GM21529 (cell line): ENCODE measurements at regions not wholly inside any gene's neighbourhood (a gene's known extent, or its start where the extent isn't known, plus 50 kb on each side); places are given as distances from the start of the nearest gene placed in this dataset.
"Not testable (repeated sequence)": the region's sequence is repeated elsewhere in the genome, so short reads cannot be mapped to it uniquely, and the experiment has no call there.

Source experiments
- ATAC-seq: cut with Tn5 transposase; IDR thresholded peaks from one replicate; pipeline ENCODE4 v1.9.1; 2021; ENCODE audit not compliant: unreplicated experiment

DNA sequence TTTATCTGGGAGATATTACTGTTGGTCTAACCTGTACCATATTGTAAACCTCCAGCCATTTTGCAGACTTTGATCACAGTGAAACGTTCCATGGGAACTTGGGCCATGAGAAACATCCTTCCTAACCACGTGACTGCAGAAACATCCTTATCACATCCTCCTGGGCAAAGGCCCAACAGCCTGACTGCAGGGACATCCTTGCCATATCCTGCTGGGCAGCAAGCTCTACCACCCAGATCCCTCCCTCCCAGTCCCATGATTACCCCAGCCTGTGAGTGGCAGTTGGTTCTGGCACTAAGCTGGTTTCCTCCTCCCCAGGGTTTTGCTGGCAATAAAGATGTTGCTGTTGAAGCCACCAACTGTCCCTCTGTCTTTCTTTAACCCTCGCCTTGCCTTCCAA is 201.2 kb downstream of the POTEC start:
- ATAC-seq: not testable (repeated sequence)

DNA sequence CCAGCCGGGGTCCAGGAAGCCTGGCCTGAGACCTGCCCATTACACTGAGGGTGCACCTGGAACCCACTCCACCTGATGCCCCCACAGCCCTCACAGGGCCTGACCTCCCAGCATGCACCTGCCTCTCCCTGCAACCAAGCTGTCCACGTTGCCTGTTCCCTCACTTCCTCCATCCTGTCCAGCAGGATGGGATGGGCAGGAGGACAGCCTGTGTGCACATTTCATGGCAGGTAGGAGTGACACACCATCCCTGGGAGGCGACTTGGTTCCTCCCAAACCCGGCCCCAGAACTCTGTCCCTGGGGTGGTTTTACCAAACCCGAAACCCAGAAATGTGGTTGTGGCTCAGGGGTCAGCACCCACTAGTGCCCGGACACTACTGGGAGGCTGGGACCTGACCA is 203.8 kb upstream of the ZNF519 start:
- ATAC-seq: not testable (repeated sequence)

DNA sequence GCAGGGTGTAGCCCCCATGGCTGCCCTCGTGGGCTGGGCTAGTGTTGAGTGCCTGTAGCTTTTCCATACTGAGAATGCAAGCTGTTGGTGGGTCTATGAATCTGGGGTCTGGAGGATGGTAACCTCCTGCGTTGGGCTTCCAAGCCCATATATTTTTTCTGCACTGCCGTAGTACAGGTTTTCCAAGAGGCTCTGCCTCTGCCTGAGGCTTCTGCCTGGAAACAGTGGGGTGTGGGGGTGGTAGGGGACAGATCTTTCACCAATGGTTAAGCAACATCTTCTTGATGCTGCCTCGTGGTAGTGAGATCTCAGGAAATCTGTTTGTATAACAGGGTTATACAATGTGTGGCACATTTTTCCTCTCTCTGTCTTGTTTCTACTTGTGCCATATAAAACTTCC is 189.0 kb upstream of the ZNF519 start:
- not testable (repeated sequence) for ATAC-seq

DNA sequence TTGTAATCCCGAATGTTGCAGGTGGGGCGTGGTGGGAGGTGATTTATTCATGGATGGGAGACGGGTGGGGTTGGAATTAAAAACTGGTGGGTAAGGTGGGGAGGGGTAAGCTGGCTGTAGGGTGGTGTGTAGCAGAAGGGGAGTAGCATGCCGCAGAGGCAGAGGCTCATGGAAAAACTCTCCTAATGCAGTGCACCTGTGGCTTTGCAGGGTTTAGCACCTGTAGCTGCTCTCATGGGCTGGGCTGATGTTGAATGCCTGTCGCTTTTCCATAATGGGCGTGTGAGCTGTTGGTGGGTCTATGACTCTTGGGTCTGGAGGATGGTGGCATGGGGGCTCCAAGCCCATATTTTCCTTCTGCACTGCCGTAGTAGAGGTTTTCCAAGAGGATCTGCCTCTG is 169.0 kb upstream of the ZNF519 start:
- not testable (repeated sequence) for ATAC-seq

DNA sequence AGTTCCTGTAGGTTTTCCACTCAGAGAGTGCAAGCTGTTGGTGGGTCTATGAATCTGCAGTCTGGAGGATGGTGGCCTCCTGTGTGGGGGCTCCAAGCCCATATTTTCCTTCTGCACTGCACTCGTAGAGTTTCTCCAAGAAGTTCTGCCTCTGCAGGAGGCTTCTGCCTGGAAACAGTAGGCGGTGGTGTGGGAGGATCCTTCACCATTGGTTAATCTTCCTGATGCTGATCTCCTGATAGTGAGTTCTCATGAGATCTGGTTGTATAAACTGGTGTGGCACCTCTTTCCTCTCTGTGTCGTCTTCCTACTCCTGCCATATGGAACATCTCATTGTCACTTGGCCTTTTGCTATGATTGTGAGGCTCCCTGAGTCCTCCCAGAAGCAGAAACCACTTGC is 162.8 kb upstream of the ZNF519 start:
- not testable (repeated sequence) for ATAC-seq

DNA sequence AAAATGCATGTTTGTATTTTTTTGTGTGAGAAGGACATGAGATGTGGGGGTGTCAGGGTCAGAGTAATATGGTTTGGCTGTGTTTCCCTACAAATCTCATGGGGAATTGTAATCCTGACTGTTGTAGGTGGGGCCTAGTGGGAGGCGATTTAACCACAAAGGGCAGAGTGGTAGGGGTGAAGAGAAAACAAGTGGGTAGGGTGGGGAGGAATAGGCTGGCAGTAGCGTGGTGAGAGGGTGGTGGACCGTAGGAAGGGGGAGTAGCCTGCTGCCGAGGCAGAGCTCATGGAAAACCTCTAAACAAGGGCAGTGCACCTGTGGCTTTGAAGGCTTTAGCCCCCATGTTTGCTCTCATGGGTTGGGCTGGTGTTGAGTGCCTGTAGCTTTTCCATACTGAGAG is 152.8 kb upstream of the ZNF519 start:
- no peak for ATAC-seq

DNA sequence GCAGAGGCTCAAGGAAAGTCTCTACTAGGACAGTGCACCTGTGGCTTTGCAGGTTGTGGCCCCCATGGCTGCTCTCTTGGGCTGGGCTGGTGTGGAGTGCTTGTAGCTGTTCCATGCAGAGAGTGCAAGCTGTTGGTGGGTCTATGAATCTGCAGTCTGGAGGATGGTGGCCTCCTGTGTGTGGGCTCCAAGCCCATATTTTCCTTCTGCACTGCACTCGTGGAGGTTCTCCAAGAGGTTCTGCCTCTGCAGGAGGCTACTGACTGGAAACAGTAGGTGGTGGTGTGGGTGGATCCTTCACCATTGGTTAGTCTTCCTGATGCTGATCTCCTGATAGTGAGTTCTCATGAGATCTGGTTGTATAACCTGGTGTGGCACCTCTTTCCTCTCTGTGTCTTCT is 143.2 kb upstream of the ZNF519 start:
- ATAC-seq: not testable (repeated sequence)

DNA sequence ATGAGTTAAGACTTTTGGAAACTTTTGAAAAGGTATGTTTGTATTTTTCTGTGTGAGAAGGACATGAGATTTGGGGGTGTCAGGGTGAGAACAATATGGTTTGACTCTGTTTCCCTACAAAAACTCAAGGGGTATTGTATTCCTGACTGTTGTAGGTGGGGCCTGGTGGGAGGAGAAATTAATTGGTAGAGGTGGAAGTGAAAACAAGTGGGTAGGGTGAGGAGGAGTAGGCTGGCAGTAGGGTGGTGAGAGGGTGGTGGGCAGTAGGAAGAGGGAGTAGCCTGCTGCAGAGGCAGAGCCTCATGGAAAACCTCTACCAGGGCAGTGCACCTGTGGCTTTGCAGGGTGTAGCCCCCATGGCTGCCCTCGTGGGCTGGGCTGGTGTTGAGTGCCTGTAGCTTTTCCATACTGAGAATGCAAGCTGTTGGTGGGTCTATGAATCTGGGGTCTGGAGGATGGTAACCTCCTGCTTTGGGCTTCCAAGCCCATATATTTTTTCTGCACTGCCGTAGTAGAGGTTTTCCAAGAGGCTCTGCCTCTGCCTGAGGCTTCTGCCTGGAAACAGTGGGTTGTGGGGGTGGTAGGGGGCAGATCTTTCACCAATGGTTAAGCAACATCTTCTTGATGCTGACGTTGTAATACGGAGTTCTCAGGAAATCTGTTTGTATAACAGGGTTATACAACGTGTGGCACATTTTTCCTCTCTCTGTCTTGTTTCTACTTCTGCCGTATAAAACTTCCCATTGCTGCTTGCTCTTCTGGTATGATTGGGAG is 133.6 kb upstream of the ZNF519 start:
- ATAC-seq: not testable (repeated sequence)

DNA sequence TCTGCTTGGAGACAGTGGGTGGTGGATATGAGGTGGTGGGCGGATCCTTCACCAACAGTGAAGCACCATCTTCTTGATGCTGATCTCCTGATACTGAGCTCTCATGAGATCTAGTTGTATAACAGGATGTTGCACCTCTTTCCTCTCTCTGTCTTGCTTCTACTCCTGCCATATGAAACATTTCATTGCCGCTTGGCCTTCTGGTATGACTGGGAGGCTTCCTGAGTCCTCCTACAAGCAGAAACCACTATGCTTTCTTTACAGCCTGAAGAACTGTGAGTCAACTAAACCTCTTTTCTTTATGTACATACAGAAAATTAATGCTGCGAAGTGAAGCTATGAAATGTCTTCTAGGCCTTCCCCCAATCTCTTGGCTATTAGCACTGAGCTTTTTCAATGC is 130.6 kb upstream of the ZNF519 start:
- ATAC-seq: not testable (repeated sequence)

DNA sequence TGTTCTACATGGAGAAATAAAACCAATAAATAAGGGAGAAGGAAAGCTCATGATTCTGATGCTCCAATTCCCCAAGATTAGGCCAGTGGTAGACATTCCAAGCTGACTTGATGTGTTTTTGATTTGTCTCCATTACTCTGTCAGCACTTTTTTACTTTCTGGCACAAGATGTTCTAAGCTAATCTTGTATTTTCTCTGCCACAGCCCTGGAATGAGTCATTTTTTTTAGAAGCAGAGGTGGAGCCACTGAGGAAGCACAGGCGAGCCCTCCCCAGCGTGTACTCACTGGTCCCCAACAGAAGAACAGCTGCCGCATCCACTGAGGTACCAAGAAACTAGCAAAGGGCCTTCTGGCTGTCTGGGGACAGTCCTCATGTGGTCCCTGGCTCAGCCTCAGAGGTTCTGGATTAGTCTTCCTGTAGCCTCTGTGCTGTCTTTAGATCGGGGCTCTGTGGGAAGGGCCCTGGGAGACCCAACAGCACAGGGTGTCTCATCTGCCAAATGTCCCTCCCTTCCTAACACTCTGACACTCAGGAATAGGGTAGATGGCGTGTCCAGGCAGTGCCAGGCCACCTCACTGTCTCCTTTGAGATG is 117.9 kb upstream of the ZNF519 start:
- not testable (repeated sequence) for ATAC-seq

DNA sequence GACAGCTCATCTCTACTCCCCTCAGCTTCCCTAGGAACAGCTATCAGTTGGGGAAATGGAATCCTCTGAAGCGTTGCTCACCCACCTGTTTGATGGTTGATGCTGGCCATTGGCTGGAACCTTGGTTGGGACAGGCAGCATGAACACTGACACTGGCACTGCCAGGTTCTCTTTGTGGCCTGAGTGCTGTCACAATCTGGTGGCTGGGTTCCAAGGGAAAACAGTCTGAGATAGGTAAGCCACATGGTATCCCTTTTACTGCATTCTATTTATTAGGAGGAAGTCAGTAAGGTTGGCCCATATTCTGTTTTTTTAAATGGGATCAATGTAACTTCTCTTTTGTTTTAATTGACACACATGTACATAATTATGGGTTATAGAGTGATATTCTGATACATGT is 107.0 kb upstream of the ZNF519 start:
- not testable (repeated sequence) for ATAC-seq

DNA sequence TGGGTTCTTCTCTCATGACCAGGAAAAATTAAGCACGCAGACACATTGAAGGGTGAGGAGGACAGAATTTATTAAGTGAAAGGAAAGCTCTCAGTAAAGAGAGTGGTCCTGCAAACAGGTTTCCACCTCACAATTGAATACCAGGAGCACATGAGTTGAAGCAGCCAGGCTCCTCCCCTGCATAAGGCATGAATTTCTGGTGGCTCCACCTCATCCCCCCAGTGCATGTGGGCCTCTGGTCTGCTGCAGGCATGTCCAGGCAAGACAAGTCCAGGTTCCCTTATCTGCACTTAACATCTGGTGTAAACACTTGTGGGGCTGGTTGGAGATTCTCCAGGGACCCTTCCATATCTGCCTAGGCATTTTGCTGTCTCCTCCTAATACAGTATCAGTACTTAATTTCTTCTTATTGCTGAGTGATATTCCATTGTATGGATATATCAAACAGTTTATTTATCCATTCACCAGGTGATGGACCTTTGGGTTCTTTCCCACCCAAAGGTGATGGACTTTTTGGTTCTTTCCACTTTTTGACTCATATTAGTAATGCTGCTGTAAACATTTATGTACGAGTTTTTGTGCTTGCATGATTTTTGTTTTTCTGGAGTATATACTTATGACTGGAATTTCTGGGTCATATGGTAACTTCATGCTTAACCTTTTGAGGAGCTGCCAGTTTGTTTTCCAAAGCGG is 104.3 kb upstream of the ZNF519 start:
- ATAC-seq: not testable (repeated sequence)

DNA sequence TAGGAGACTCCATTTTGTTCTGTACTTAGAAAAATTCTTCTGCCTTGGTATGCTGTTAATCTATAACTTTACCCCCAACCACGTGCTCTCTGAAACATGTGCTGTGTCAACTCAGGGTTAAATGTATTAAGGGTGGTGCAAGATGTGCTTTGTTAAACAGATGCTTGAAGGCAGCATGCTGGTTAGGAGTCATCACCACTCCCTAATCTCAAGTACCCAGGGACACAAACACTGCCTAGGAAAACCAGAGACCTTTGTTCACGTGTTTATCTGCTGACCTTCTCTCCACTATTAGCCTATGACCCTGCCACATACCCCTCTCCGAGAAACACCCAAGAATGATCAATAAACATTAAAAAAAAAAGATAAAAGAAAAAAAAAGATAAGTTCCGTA is 93.0 kb upstream of the ZNF519 start:
- ATAC-seq: not testable (repeated sequence)

DNA sequence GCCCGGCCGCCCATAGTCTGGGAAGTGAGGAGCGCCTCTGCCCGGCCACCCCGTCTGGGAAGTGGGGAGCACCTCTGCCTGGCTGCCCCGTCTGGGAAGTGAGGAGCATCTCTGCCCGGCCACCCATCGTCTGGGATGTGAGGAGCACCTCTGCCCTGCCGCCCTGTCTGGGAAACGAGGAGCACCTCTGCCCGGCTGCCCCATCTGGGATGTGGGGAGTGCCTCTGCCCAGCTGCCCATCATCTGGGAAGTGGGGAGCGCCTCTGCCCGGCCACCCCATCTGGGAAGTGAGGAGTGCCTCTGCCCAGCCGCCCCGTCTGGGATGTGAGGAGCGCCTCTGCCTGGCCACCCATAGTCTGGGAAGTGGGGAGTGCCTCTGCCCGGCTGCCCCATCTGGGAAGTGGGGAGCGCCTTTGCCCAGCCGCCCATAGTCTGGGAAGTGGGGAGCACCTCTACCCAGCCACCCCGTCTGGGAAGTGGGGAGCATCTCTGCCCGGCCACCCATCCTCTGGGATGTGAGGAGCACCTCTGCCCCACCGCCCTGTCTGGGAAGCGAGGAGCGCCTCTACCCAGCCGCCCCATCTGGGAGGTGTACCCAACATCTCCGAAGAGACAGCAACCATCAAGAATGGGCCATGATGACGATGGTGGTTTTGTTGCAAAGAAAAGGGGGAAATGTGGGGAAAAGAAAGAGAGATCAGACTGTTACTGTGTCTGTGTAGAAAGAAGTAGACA is 92.5 kb upstream of the ZNF519 start:
- ATAC-seq: not testable (repeated sequence)

DNA sequence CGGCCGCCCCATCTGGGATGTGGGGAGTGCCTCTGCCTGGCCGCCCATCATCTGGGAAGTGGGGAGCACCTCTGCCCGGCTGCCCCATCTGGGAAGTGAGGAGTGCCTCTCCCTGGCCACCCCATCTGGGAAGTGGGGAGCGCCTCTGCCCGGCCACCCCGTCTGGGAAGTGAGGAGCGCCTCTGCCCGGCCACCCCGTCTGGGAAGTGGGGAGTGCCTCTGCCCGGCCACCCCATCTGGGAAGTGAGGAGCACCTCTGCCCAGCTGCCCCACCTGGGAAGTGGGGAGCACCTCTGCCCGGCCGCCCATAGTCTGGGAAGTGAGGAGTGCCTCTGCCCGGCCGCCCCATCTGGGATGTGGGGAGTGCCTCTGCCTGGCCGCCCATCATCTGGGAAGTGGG is 91.7 kb upstream of the ZNF519 start:
- ATAC-seq: not testable (repeated sequence)

DNA sequence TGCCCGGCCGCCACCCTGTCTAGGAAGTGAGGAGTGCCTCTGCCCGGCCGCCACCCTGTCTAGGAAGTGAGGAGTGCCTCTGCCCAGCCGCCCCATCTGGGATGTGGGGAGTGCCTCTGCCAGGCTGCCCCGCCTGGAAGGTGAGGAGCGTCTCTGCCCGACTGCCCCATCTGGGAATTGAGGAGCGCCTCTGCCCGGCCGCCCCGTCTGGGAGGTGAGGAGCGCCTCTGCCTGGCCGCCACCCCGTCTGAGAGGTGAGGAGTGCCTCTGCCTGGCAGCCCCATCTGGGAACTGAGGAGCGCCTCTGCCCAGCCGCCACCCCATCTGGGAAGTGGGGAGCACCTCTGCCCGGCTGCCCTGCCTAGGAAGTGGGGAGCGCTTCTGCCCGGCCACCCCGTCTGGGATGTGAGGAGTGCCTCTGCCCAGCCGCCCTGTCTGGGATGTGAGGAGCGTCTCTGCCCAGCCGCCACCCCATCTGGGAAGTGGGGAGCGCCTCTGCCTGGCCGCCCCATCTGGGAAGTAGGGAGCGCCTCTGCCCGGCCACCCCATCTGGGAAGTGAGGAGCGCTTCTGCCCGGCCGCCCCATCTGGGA is 91.1 kb upstream of the ZNF519 start:
- not testable (repeated sequence) for ATAC-seq

DNA sequence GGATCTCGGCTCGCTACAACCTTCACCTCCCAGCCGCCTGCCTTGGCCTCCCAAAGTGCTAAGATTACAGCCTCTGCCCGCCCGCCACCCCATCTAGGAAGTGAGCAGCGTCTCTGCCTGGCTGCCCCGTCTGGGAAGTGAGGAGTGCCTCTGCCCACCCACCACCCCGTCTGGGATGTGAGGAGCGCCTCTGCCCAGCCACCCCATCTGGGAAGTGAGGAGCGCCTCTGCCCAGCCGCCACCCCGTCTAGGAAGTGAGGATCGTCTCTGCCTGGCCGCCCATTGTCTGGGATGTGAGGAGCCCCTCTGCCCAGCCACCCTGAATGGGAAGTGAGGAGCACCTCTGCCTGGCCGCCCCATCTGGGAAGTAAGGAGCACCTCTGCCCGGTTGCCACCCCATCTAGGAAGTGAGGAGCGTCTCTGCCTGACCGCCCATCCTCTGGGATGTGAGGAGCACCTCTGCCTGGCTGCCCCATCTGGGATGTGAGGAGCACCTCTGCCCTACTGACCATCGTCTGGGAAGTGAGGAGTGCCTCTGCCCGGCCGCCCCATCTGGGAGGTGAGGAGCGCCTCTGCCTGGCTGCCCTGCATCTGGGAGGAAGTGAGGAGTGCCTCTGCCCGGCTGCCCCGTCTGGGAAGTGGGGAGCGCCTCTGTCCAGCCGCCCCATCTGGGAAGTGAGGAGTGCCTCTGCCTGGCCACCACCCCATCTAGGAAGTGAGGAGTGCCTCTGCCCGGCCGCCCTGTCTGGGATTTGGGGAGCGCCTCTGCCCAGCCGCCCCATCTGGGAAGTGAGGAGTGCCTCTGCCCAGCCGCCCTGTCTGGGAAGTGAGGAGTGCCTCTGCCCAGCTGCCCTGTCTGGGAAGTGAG is 90.4 kb upstream of the ZNF519 start:
- not testable (repeated sequence) for ATAC-seq

DNA sequence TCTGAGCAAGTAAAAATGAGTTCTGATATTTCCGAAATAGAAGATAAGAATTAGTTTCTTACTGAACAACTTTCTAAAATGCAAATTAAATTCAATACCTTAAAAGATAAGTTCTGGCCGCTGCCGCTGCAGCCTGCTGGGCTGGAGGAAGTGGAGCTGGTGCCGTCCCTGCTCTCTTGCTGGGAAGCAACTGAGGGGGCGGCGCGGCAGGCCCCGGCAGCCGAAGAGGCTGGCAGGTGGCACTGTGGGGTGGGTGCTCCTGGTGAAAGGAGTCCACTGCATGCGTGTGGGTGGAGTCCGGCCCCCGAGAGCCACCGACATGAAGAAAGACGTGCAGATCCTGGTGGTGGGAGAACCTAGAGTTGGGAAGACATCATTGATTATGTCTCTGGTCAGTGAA is 89.5 kb upstream of the ZNF519 start:
- no peak for ATAC-seq

DNA sequence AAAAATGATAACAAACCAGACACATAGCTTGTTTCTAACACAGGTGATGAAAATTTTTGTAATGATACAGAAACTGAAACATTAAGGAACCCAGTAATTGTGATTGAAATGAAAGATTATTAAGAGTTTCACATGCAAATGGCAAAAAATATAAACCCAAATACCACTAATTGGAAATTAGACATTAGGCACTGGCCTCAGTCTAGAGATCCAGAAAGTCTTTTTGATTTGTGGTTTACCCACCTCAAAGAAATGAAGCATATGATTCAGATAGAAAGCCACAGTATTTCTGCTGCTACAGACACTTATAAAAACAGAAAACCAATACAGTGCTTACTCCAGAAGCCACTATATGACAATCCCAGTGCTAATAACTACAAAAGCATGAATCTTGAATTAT is 83.7 kb upstream of the ZNF519 start:
- ATAC-seq: not testable (repeated sequence)

DNA sequence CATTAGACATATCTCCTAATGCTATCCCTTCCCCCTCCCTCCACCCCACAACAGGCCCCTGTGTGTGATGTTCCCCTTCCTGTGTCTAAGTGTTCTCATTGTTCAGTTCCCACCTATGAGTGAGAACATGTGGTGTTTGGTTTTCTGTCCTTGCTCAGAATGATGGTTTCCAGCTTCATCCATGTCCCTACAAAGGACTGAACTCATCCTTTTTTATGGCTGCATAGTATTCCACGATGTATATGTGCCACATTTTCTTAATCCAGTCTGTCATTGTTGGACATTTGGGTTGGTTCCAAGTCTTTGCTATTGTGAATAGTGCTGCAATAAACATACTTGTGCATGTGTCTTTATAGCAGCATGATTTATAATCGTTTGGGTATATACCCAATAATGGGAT is 71.2 kb upstream of the ZNF519 start:
- not testable (repeated sequence) for ATAC-seq
